Brain microvascular endothelial cell (primary cell): ENCODE measurements at regions not wholly inside any gene's neighbourhood (a gene's known extent, or its start where the extent isn't known, plus 50 kb on each side); places are given as distances from the start of the nearest gene placed in this dataset.

Experiments used
- DNase-seq: peaks from one replicate; pipeline ENCODE4 v3.0.0-alpha.2; 2020
- H3K27ac ChIP-seq: fragments of 250-450 bp; sonication (Bioruptor Pico); 2 replicates; pipeline ENCODE4 v1.5.1; 2020; ENCODE audit warnings: mild to moderate bottlenecking, moderate library complexity
- H3K27me3 ChIP-seq: fragments of 250-450 bp; sonication (Bioruptor Pico); replicated peaks from 2 replicates; pipeline ENCODE4 v1.5.1; 2020; ENCODE audit warnings: mild to moderate bottlenecking
- H3K36me3 ChIP-seq: fragments of 250-450 bp; sonication (Bioruptor Pico); replicated peaks from 2 replicates; pipeline ENCODE4 v1.5.1; 2020; ENCODE audit warnings: mild to moderate bottlenecking
- H3K4me3 ChIP-seq: 2 replicates; pipeline ENCODE4 v1.5.1; 2011; ENCODE audit warnings: low read depth, mild to moderate bottlenecking, control low read depth, low read length, moderate library complexity
- in situ Hi-C: cut with HindIII; loops from 2 replicates; pipeline ENCODE4 v1.10.0; 2017; ENCODE audit warnings: low sequenced_read_pairs, low pct_ligation_motif_present
- TF ChIP-seq, protein P1 (sequence below): IDR thresholded peaks from 2 replicates; pipeline ENCODE4 v1.5.1; 2011; ENCODE audit warnings: low read depth, mild to moderate bottlenecking, moderate library complexity, low read length, control low read depth, inconsistent platforms; ENCODE audit errors: missing control alignments

- Histone ChIP-seq H3K4me3 (no peak overlapping the region), H3K27me3 (no peaks in the 10 kb centered on the region), H3K36me3 (no peaks in the 10 kb centered on the region), H3K27ac (no peak overlapping the region)
- in situ Hi-C loops, result no loop called here
- TF ChIP-seq, protein P1, sequence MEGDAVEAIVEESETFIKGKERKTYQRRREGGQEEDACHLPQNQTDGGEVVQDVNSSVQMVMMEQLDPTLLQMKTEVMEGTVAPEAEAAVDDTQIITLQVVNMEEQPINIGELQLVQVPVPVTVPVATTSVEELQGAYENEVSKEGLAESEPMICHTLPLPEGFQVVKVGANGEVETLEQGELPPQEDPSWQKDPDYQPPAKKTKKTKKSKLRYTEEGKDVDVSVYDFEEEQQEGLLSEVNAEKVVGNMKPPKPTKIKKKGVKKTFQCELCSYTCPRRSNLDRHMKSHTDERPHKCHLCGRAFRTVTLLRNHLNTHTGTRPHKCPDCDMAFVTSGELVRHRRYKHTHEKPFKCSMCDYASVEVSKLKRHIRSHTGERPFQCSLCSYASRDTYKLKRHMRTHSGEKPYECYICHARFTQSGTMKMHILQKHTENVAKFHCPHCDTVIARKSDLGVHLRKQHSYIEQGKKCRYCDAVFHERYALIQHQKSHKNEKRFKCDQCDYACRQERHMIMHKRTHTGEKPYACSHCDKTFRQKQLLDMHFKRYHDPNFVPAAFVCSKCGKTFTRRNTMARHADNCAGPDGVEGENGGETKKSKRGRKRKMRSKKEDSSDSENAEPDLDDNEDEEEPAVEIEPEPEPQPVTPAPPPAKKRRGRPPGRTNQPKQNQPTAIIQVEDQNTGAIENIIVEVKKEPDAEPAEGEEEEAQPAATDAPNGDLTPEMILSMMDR, result no peak
- DNase-seq, result no peak
Measured at GRCh38 chr13:59601993-59602392, 561.7 kb downstream of the DIAPH3 start.

- no peak overlapping the region for H3K4me3 ChIP-seq
- in situ Hi-C loops, result no loop called here
- no peaks in the 10 kb centered on the region for H3K36me3 ChIP-seq
- no peak overlapping the region for H3K27ac ChIP-seq
- no peak for DNase-seq
- no peaks in the 10 kb centered on the region for H3K27me3 ChIP-seq
- TF ChIP-seq, protein P1, result no peak
Measured at GRCh38 chr13:59603646-59604045, 560.1 kb downstream of the DIAPH3 start.

- no peak overlapping the region for H3K4me3 ChIP-seq
- H3K27ac ChIP-seq, result no peak overlapping the region
- no peak for DNase-seq
- no peaks in the 10 kb centered on the region for H3K36me3 ChIP-seq
- H3K27me3 ChIP-seq, result no peaks in the 10 kb centered on the region
- in situ Hi-C loops, result no loop called here
- TF ChIP-seq, protein P1, result no peak
Measured at GRCh38 chr13:59607172-59607571, 556.6 kb downstream of the DIAPH3 start.

- Histone ChIP-seq H3K27me3 (no peaks in the 10 kb centered on the region), H3K4me3 (no peak overlapping the region), H3K36me3 (no peaks in the 10 kb centered on the region), H3K27ac (no peak overlapping the region)
- TF ChIP-seq, protein P1, result no peak
- in situ Hi-C loops, result no loop called here
- no peak for DNase-seq
Measured at GRCh38 chr13:59607780-59608233, 555.9 kb downstream of the DIAPH3 start.

GRCh38 chr13:59609421-59609820 is 554.3 kb downstream of the DIAPH3 start:
- H3K36me3 ChIP-seq, result no peaks in the 10 kb centered on the region
- in situ Hi-C loops, result no loop called here
- TF ChIP-seq, protein P1, result no peak
- no peak overlapping the region for H3K4me3 ChIP-seq
- no peaks in the 10 kb centered on the region for H3K27me3 ChIP-seq
- no peak overlapping the region for H3K27ac ChIP-seq
- DNase-seq, result no peak
